Testis (tissue), 2 donors: ENCODE measurements at regions not wholly inside any gene's neighbourhood (a gene's known extent, or its start where the extent isn't known, plus 50 kb on each side); places are given as distances from the start of the nearest gene placed in this dataset.

Experiments
- DNase-seq: peaks from one replicate; pipeline ENCODE4 v3.0.0-alpha.2; 2019
- H3K27ac ChIP-seq, 2 donors: fragments of 200-600 bp; sonication (generic); one replicate each; pipeline ENCODE4 v1.5.1; 2019
- H3K27me3 ChIP-seq: fragments of 200-600 bp; sonication (generic); one replicate; pipeline ENCODE4 v1.5.1; 2019
- H3K36me3 ChIP-seq: fragments of 200-600 bp; sonication (generic); one replicate; pipeline ENCODE4 v1.5.1; 2017; ENCODE audit warnings: low read depth; ENCODE audit errors: missing control alignments
- H3K4me1 ChIP-seq: fragments of 200-600 bp; sonication (generic); one replicate; pipeline ENCODE4 v1.5.1; 2019
- H3K4me3 ChIP-seq, 2 donors: fragments of 200-600 bp; sonication (generic); one replicate each; pipeline ENCODE4 v1.5.1; 2017 to 2019
- H3K9me3 ChIP-seq: fragments of 200-600 bp; sonication (generic); one replicate; pipeline ENCODE4 v1.5.1; 2017
- CTCF ChIP-seq, 3 experiments: fragments of 450-650 bp in 2 of 3; fragments of 200-600 bp in 1 of 3; sonication (generic) in 1 of 3; IDR thresholded peaks; one replicate each; pipeline ENCODE4 v1.5.1; 2016 to 2019; ENCODE audit warnings: antibody characterized with exemption in 3 of 3, mild to moderate bottlenecking in 2 of 3, moderate library complexity in 1 of 3
- POLR2A ChIP-seq: fragments of 450-650 bp; IDR thresholded peaks from one replicate; pipeline ENCODE4 v1.6.1; 2017; ENCODE audit warnings: antibody characterized with exemption, mild to moderate bottlenecking, moderate library complexity
- WGBS, 2 donors: methylation state at CpG; one replicate each; pipeline ENCODE4 v1.1.5; 2018; 5-methylcytosine and 5-hydroxymethylcytosine counted together
- intact Hi-C: fragments of 100-400 bp; cut with DNase I; formaldehyde crosslinking; loops from one replicate; pipeline ENCODE4 v1.15.1; 2023; ENCODE audit warnings: low total_unique reads

- intact Hi-C loops, result no loop called here
- Histone ChIP-seq H3K27me3 (no peaks in the 10 kb centered on the region), H3K4me3 (no peak overlapping the region), H3K27ac (peak overlapping the region in 1 of 2 donors; percentile 31), H3K9me3 (no peaks in the 10 kb centered on the region), H3K36me3 (no peaks in the 10 kb centered on the region), H3K4me1 (peaks cover 5% of the 10 kb centered on the region)
- no peak for TF ChIP-seq POLR2A
- WGBS, 2 donors, result 57 to 66% methylated on average over 3 of the region's 3 CpGs
- no peak for DNase-seq
Measured at GRCh38 chr21:16198546-16198945, 468.8 kb downstream of the USP25 start.

GRCh38 chr21:16199539-16199938 lies 469.8 kb downstream of the USP25 start:
- WGBS, 2 donors, result 0 to 72% methylated on average over 1 of the region's 1 CpG
- intact Hi-C loops, result no loop called here
- Histone ChIP-seq H3K36me3 (no peaks in the 10 kb centered on the region), H3K4me1 (peaks cover 5% of the 10 kb centered on the region), H3K9me3 (no peaks in the 10 kb centered on the region), H3K27ac (no peak overlapping the region), H3K4me3 (no peak overlapping the region), H3K27me3 (no peaks in the 10 kb centered on the region)
- DNase-seq, result no peak
- TF ChIP-seq CTCF (IDR thresholded peaks at IDR 0.05) (no peak), POLR2A (no peak)

- H3K4me1 ChIP-seq, result peaks cover 5% of the 10 kb centered on the region
- H3K36me3 ChIP-seq, result no peaks in the 10 kb centered on the region
- H3K4me3 ChIP-seq, result no peak overlapping the region
- WGBS, 2 donors, result 97 to 100% methylated on average over 1 of the region's 1 CpG
- DNase-seq, result no peak
- H3K27me3 ChIP-seq, result no peaks in the 10 kb centered on the region
- TF ChIP-seq POLR2A, result no peak
- no peak for TF ChIP-seq CTCF (IDR thresholded peaks at IDR 0.05)
- intact Hi-C loops, result no loop called here
- H3K9me3 ChIP-seq, result no peaks in the 10 kb centered on the region
- H3K27ac ChIP-seq, result no peak overlapping the region
Measured at GRCh38 chr21:16201718-16202117, 471.9 kb downstream of the USP25 start.

GRCh38 chr21:16205527-16205926 lies 475.7 kb downstream of the USP25 start:
- no peak overlapping the region for H3K27ac ChIP-seq
- no peak for DNase-seq
- TF ChIP-seq CTCF (IDR thresholded peaks at IDR 0.05) (no peak), POLR2A (no peak)
- H3K4me1 ChIP-seq, result no peaks in the 10 kb centered on the region
- H3K36me3 ChIP-seq, result no peaks in the 10 kb centered on the region
- no peaks in the 10 kb centered on the region for H3K9me3 ChIP-seq
- WGBS, 2 donors, result 76% methylated on average over 3 of the region's 3 CpGs
- intact Hi-C loops, result no loop called here
- H3K27me3 ChIP-seq, result no peaks in the 10 kb centered on the region
- no peak overlapping the region for H3K4me3 ChIP-seq

GRCh38 chr21:16211339-16212303 lies 481.8 kb downstream of the USP25 start:
- WGBS, 2 donors, result 67 to 72% methylated on average over 7 of the region's 7 CpGs

More at GRCh38 chr21:16211339-16212303, 481.8 kb downstream of the USP25 start:
- intact Hi-C loops, result no loop called here
- no peaks in the 10 kb centered on the region for H3K27me3 ChIP-seq
- H3K4me3 ChIP-seq, result no peak overlapping the region
- H3K27ac ChIP-seq, result peak overlapping the region; percentile 7 to 33
- H3K9me3 ChIP-seq, result no peaks in the 10 kb centered on the region
- H3K36me3 ChIP-seq, result no peaks in the 10 kb centered on the region
- H3K4me1 ChIP-seq, result peaks cover 8% of the 10 kb centered on the region
- no peak for DNase-seq
- TF ChIP-seq POLR2A (no peak), CTCF (IDR thresholded peaks at IDR 0.05) (no peak)
